ENCODE measurements at regions not wholly inside any gene's neighbourhood (a gene's known extent, or its start where the extent isn't known, plus 50 kb on each side); places are given as distances from the start of the nearest gene placed in this dataset.

GRCh38 chr2:8376603-8377410, 305.0 kb upstream of the ID2 start:
- Histone ChIP-seq H3K27ac (ENCODE audit: low read length) (no peak overlapping the region), H3K4me3 (ENCODE audit: low read length) (no peak overlapping the region), H2AFZ (ENCODE audit: low read depth, low read length) (no peak overlapping the region), H4K20me1 (ENCODE audit: insufficient read depth) (no peaks in the 10 kb centered on the region), H3F3A (ENCODE audit: insufficient read depth, low read length, poor library complexity, severe bottlenecking) (no peaks in the 10 kb centered on the region), H3K36me3 (ENCODE audit: insufficient read depth, low read length) (no peaks in the 10 kb centered on the region), H3K9me2 (ENCODE audit: insufficient read depth, low read length) (no peaks in the 10 kb centered on the region), H3K9ac (ENCODE audit: low read length) (no peak overlapping the region), H3K9me3 (ENCODE audit: low read length) (no peaks in the 10 kb centered on the region), H3K27me3 (ENCODE audit: insufficient read depth, low read depth, low read length) (no peaks in the 10 kb centered on the region), H3K79me2 (replicated peaks; ENCODE audit: insufficient read depth, low read length) (no peaks in the 10 kb centered on the region), H3K4me2 (ENCODE audit: low read length) (no peak overlapping the region)
- no peak for TF ChIP-seq MXI1 (conservative IDR thresholded peaks at IDR 0.05; ENCODE audit: poor library complexity, severe bottlenecking)
- no peak for TF ChIP-seq TAF1 (IDR thresholded peaks at IDR 0.05; ENCODE audit: low read depth)
- TF ChIP-seq EP300 (conservative IDR thresholded peaks at IDR 0.05; ENCODE audit: poor library complexity, severe bottlenecking): no peak
- no peak for TF ChIP-seq SMC3 (conservative IDR thresholded peaks at IDR 0.05; ENCODE audit: poor library complexity)
- no peak for TF ChIP-seq RAD21 (conservative IDR thresholded peaks at IDR 0.05)
- no peak for TF ChIP-seq REST (IDR thresholded peaks at IDR 0.05; ENCODE audit: borderline replicate concordance)
- TF ChIP-seq EZH2 (IDR thresholded peaks at IDR 0.05; ENCODE audit: borderline replicate concordance, insufficient read depth, low read length, poor library complexity, severe bottlenecking): no peak
- TF ChIP-seq CTCF (IDR thresholded peaks at IDR 0.05; ENCODE audit: poor library complexity, severe bottlenecking): no peak
- no peak for TF ChIP-seq POLR2AphosphoS5 (IDR thresholded peaks at IDR 0.05)

- Histone ChIP-seq H2AFZ (ENCODE audit: low read depth, low read length) (no peak overlapping the region), H3K27ac (ENCODE audit: low read length) (no peak overlapping the region), H3K4me2 (ENCODE audit: low read length) (no peak overlapping the region), H3K27me3 (ENCODE audit: insufficient read depth, low read depth, low read length) (no peaks in the 10 kb centered on the region), H3K36me3 (ENCODE audit: insufficient read depth, low read length) (no peaks in the 10 kb centered on the region), H3K9ac (ENCODE audit: low read length) (no peak overlapping the region), H3F3A (ENCODE audit: insufficient read depth, low read length, poor library complexity, severe bottlenecking) (no peaks in the 10 kb centered on the region), H3K79me2 (replicated peaks; ENCODE audit: insufficient read depth, low read length) (no peaks in the 10 kb centered on the region), H3K9me2 (ENCODE audit: insufficient read depth, low read length) (no peaks in the 10 kb centered on the region), H4K20me1 (ENCODE audit: insufficient read depth) (no peaks in the 10 kb centered on the region), H3K4me3 (ENCODE audit: low read length) (no peak overlapping the region), H3K9me3 (ENCODE audit: low read length) (no peaks in the 10 kb centered on the region)
- TF ChIP-seq TAF1 (IDR thresholded peaks at IDR 0.05; ENCODE audit: low read depth) (no peak), EZH2 (IDR thresholded peaks at IDR 0.05; ENCODE audit: borderline replicate concordance, insufficient read depth, low read length, poor library complexity, severe bottlenecking) (no peak), RAD21 (conservative IDR thresholded peaks at IDR 0.05) (no peak), CTCF (IDR thresholded peaks at IDR 0.05; ENCODE audit: poor library complexity, severe bottlenecking) (no peak)
Observed at GRCh38 chr2:8378016-8378810, 303.6 kb upstream of the ID2 start.

Measured in neural cell (in vitro differentiated cells).